ENCODE measurements at regions not wholly inside any gene's neighbourhood (a gene's known extent, or its start where the extent isn't known, plus 50 kb on each side); places are given as distances from the start of the nearest gene placed in this dataset.

GRCh38 chr14:104462651-104463630, 116.6 kb upstream of the C14orf180 start:
- no peak for DNase-seq (ENCODE audit: low read depth)
- no peak overlapping the region for H3K4me3 ChIP-seq (ENCODE audit: low read depth, low read length)
- TF ChIP-seq CTCF (conservative IDR thresholded peaks at IDR 0.05; ENCODE audit: low read depth, low read length) = no peak

GRCh38 chr14:104464907-104465306, 114.7 kb upstream of the C14orf180 start:
- DNase-seq (ENCODE audit: low read depth) = no peak
- no peak overlapping the region for H3K4me3 ChIP-seq (ENCODE audit: low read depth, low read length)
- no peak for TF ChIP-seq CTCF (conservative IDR thresholded peaks at IDR 0.05; ENCODE audit: low read depth, low read length)

- TF ChIP-seq CTCF (conservative IDR thresholded peaks at IDR 0.05; ENCODE audit: low read depth, low read length) = no peak
- DNase-seq (ENCODE audit: low read depth) = no peak
- H3K4me3 ChIP-seq (ENCODE audit: low read depth, low read length) = no peak overlapping the region
Measured at GRCh38 chr14:104465482-104466390, 113.8 kb upstream of the C14orf180 start.

- H3K4me3 ChIP-seq (ENCODE audit: low read depth, low read length) = no peak overlapping the region
- no peak for DNase-seq (ENCODE audit: low read depth)
- TF ChIP-seq CTCF (conservative IDR thresholded peaks at IDR 0.05; ENCODE audit: low read depth, low read length) = no peak
Measured at GRCh38 chr14:104467236-104467635, 112.3 kb upstream of the C14orf180 start.

- H3K4me3 ChIP-seq (ENCODE audit: low read depth, low read length) = no peak overlapping the region
- no peak for DNase-seq (ENCODE audit: low read depth)
- no peak for TF ChIP-seq CTCF (conservative IDR thresholded peaks at IDR 0.05; ENCODE audit: low read depth, low read length)
Measured at GRCh38 chr14:104467641-104468040, 111.9 kb upstream of the C14orf180 start.

- DNase-seq (ENCODE audit: low read depth) = no peak
- H3K4me3 ChIP-seq (ENCODE audit: low read depth, low read length) = no peak overlapping the region
- TF ChIP-seq CTCF (conservative IDR thresholded peaks at IDR 0.05; ENCODE audit: low read depth, low read length) = no peak
Measured at GRCh38 chr14:104469591-104469990, 110.0 kb upstream of the C14orf180 start.

Data from epithelial cell of proximal tubule (primary cell).